HEK293 (cell line): ENCODE measurements at regions not wholly inside any gene's neighbourhood (a gene's known extent, or its start where the extent isn't known, plus 50 kb on each side); places are given as distances from the start of the nearest gene placed in this dataset.

Experiments used
- KLF7 ChIP-seq: fragments of 450-650 bp; formaldehyde crosslinking; IDR thresholded peaks from 2 replicates; pipeline ENCODE4 v1.5.1; 2016; ENCODE audit warnings: missing biosample characterization, missing genetic modification characterization, borderline replicate concordance
- ZNF133 ChIP-seq: fragments of 450-650 bp; formaldehyde crosslinking; IDR thresholded peaks from 2 replicates; pipeline ENCODE4 v1.5.1; 2016; ENCODE audit warnings: missing biosample characterization, missing genetic modification characterization
- TF ChIP-seq, protein P1 (sequence below): fragments of 450-650 bp; formaldehyde crosslinking; IDR thresholded peaks from 2 replicates; pipeline ENCODE4 v1.5.1; 2016; ENCODE audit warnings: missing biosample characterization, missing genetic modification characterization

DNA sequence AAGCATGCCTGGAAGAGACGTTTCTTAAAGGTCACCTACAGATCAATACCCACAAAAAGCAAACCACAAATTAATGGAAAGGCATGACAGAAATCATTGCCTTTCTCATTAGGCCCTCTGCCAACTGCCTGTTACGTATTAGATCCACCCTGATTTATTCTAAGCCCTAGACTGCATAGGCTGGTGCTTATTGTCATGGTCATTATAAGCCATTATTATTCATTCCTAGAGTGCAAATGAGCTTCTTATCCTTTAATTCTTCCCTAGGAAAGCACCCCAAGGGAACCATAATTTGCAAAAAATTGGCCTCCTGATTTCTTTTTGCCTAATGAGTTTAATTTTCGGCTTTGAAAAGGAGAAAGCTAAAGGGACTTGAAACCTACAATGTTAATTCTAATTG, 184.2 kb upstream of the GPRIN3 start:
- TF ChIP-seq KLF7: no peak
- no peak for TF ChIP-seq ZNF133 (tag by site-specific recombination)
- TF ChIP-seq, protein P1, sequence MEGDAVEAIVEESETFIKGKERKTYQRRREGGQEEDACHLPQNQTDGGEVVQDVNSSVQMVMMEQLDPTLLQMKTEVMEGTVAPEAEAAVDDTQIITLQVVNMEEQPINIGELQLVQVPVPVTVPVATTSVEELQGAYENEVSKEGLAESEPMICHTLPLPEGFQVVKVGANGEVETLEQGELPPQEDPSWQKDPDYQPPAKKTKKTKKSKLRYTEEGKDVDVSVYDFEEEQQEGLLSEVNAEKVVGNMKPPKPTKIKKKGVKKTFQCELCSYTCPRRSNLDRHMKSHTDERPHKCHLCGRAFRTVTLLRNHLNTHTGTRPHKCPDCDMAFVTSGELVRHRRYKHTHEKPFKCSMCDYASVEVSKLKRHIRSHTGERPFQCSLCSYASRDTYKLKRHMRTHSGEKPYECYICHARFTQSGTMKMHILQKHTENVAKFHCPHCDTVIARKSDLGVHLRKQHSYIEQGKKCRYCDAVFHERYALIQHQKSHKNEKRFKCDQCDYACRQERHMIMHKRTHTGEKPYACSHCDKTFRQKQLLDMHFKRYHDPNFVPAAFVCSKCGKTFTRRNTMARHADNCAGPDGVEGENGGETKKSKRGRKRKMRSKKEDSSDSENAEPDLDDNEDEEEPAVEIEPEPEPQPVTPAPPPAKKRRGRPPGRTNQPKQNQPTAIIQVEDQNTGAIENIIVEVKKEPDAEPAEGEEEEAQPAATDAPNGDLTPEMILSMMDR (tag by site-specific recombination): no peak
